MM.1S (cell line): ENCODE measurements at regions not wholly inside any gene's neighbourhood (a gene's known extent, or its start where the extent isn't known, plus 50 kb on each side); places are given as distances from the start of the nearest gene placed in this dataset.

Experiments
- DNase-seq: peaks from one replicate; pipeline ENCODE4 v3.0.0-alpha.2; 2015
- H2AFZ ChIP-seq: fragments of 300-600 bp; sonication (generic); 2 replicates; pipeline ENCODE4 v1.6.0; 2016; ENCODE audit warnings: antibody characterized with exemption, low read length
- H3F3A ChIP-seq: fragments of 300-600 bp; sonication (generic); 2 replicates; pipeline ENCODE4 v1.6.1; 2016; ENCODE audit warnings: mild to moderate bottlenecking, antibody characterized with exemption, low read length, moderate library complexity, mixed read lengths; ENCODE audit not compliant: insufficient read depth
- H3K27ac ChIP-seq: fragments of 300-600 bp; sonication (generic); 2 replicates; pipeline ENCODE4 v1.5.1; 2016; ENCODE audit warnings: mild to moderate bottlenecking, low read length
- H3K27me3 ChIP-seq: fragments of 300-600 bp; sonication (generic); replicated peaks from 2 replicates; pipeline ENCODE4 v1.6.0; 2016; ENCODE audit warnings: low read length; ENCODE audit not compliant: insufficient read depth
- H3K36me3 ChIP-seq: fragments of 300-600 bp; sonication (generic); replicated peaks from 2 replicates; pipeline ENCODE4 v1.6.1; 2016; ENCODE audit warnings: mild to moderate bottlenecking, low read length, mixed read lengths; ENCODE audit not compliant: insufficient read depth
- H3K4me1 ChIP-seq: fragments of 300-600 bp; sonication (generic); 2 replicates; pipeline ENCODE4 v1.6.1; 2016; ENCODE audit warnings: low read length, mixed read lengths
- H3K4me2 ChIP-seq: fragments of 300-600 bp; sonication (generic); 2 replicates; pipeline ENCODE4 v1.6.0; 2016; ENCODE audit warnings: low read depth, low read length
- H3K4me3 ChIP-seq: fragments of 300-600 bp; sonication (generic); 2 replicates; pipeline ENCODE4 v1.5.1; 2016; ENCODE audit warnings: low read length, mixed read lengths
- H3K79me2 ChIP-seq: fragments of 300-600 bp; sonication (generic); 2 replicates; pipeline ENCODE4 v1.6.1; 2016; ENCODE audit warnings: mixed run types, low read length, mixed read lengths
- H3K9ac ChIP-seq: fragments of 300-600 bp; sonication (generic); 2 replicates; pipeline ENCODE4 v1.6.1; 2016; ENCODE audit warnings: low read length, mixed read lengths
- H3K9me2 ChIP-seq: fragments of 300-600 bp; sonication (generic); replicated peaks from 2 replicates; pipeline ENCODE4 v1.6.1; 2016; ENCODE audit warnings: mild to moderate bottlenecking, low read length, mixed read lengths; ENCODE audit not compliant: insufficient read depth
- H3K9me3 ChIP-seq: fragments of 300-600 bp; sonication (generic); replicated peaks from 2 replicates; pipeline ENCODE4 v1.6.1; 2016; ENCODE audit warnings: mild to moderate bottlenecking, low read length, mixed read lengths; ENCODE audit not compliant: insufficient read depth
- H4K20me1 ChIP-seq: fragments of 300-600 bp; sonication (generic); 2 replicates; pipeline ENCODE4 v1.6.1; 2016; ENCODE audit warnings: mild to moderate bottlenecking, low read length, moderate library complexity, mixed read lengths; ENCODE audit not compliant: insufficient read depth
- CTCF ChIP-seq: fragments of 300-600 bp; sonication (generic); IDR thresholded peaks from 2 replicates; pipeline ENCODE4 v1.5.1; 2016; ENCODE audit warnings: antibody characterized with exemption, low read length, mixed read lengths
- EZH2 ChIP-seq: fragments of 300-600 bp; sonication (generic); optimal IDR thresholded peaks from 2 replicates; pipeline ENCODE3; 2017; ENCODE audit warnings: low read depth, mild to moderate bottlenecking, antibody characterized with exemption, low read length, mixed read lengths
- EZH2phosphoT487 ChIP-seq: fragments of 300-600 bp; sonication (generic); IDR thresholded peaks from 2 replicates; pipeline ENCODE4 v1.6.1; 2018; ENCODE audit warnings: antibody characterized with exemption, low read length

GRCh38 chr2:61688369-61689334 is 150.5 kb upstream of the XPO1 start:
- Histone ChIP-seq H2AFZ (no peak overlapping the region), H3K4me3 (no peak overlapping the region), H3K4me1 (no peaks in the 10 kb centered on the region), H3K36me3 (no peaks in the 10 kb centered on the region), H4K20me1 (no peaks in the 10 kb centered on the region), H3K4me2 (no peak overlapping the region), H3K27me3 (no peaks in the 10 kb centered on the region), H3K9me3 (no peaks in the 10 kb centered on the region), H3K79me2 (no peaks in the 10 kb centered on the region), H3F3A (no peaks in the 10 kb centered on the region), H3K9me2 (no peaks in the 10 kb centered on the region), H3K9ac (no peak overlapping the region), H3K27ac (no peak overlapping the region)
- DNase-seq = no peak
- TF ChIP-seq EZH2phosphoT487 = no peak
- TF ChIP-seq CTCF = no peak
- no peak for TF ChIP-seq EZH2

GRCh38 chr2:61679096-61679495 is 140.9 kb upstream of the XPO1 start:
- Histone ChIP-seq H4K20me1 (no peaks in the 10 kb centered on the region), H3K27me3 (no peaks in the 10 kb centered on the region), H3K79me2 (no peaks in the 10 kb centered on the region), H3K9me3 (no peaks in the 10 kb centered on the region), H3K4me1 (no peaks in the 10 kb centered on the region), H3F3A (no peaks in the 10 kb centered on the region), H2AFZ (no peak overlapping the region), H3K27ac (no peak overlapping the region), H3K36me3 (no peaks in the 10 kb centered on the region), H3K9ac (no peak overlapping the region), H3K4me2 (no peak overlapping the region), H3K4me3 (no peak overlapping the region), H3K9me2 (no peaks in the 10 kb centered on the region)
- no peak for DNase-seq
- no peak for TF ChIP-seq EZH2
- TF ChIP-seq CTCF = no peak
- TF ChIP-seq EZH2phosphoT487 = no peak

GRCh38 chr2:61677942-61678341 is 139.8 kb upstream of the XPO1 start:
- Histone ChIP-seq H3K36me3 (no peaks in the 10 kb centered on the region), H3K4me1 (no peaks in the 10 kb centered on the region), H3K79me2 (no peaks in the 10 kb centered on the region), H3K4me2 (no peak overlapping the region), H2AFZ (no peak overlapping the region), H3K27me3 (no peaks in the 10 kb centered on the region), H3K9ac (no peak overlapping the region), H3K9me2 (no peaks in the 10 kb centered on the region), H3K27ac (no peak overlapping the region), H3K4me3 (no peak overlapping the region), H3F3A (no peaks in the 10 kb centered on the region), H3K9me3 (no peaks in the 10 kb centered on the region), H4K20me1 (no peaks in the 10 kb centered on the region)
- DNase-seq = no peak
- TF ChIP-seq EZH2phosphoT487 (no peak), CTCF (no peak), EZH2 (no peak)
